GM18508 (cell line): ENCODE measurements at regions not wholly inside any gene's neighbourhood (a gene's known extent, or its start where the extent isn't known, plus 50 kb on each side); places are given as distances from the start of the nearest gene placed in this dataset.

Source experiments
- ATAC-seq: cut with Tn5 transposase; IDR thresholded peaks from one replicate; pipeline ENCODE4 v1.9.1; 2021; ENCODE audit warnings: moderate number of reproducible peaks; ENCODE audit not compliant: insufficient read depth, unreplicated experiment

DNA sequence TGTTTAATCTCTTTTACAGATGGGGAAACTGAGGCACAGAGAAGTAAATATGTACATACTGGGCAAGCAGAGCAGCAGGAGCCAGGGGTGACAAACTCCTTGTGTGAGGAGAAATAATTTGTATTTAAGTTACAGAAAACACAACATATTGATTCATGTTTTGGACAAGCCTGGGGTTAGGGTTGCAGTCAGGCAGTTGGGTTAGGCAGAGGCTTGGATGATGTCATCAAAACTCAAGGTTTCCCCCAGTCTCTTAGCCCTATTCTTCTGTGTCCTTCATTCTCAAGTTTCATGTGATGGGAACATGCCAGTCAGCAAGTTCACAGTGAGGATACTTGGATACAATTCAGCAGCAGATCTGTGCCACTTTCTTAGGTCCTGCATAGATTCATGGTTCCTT lies 181.4 kb downstream of the CXCL12 start:
- ATAC-seq = no peak

DNA sequence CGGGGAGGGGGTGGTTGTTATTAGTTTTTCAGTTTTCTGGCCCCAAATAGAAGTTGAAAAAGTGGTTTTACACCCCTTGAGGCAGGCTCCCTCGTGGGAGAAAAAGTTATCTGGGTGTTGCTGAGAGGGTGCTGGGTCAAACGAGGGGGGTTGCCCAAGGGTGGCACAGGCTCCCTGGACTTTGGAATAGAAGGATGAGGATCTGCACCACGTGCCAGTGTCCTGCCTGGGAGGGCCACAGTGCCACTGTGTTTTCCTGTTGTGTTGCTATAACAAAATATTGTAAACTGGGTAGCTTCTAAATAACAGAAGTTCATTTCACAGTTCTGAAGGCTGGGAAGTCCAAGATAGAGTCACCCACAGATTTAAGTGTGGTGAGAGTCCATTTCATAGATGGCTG lies 181.9 kb downstream of the CXCL12 start:
- no peak for ATAC-seq

DNA sequence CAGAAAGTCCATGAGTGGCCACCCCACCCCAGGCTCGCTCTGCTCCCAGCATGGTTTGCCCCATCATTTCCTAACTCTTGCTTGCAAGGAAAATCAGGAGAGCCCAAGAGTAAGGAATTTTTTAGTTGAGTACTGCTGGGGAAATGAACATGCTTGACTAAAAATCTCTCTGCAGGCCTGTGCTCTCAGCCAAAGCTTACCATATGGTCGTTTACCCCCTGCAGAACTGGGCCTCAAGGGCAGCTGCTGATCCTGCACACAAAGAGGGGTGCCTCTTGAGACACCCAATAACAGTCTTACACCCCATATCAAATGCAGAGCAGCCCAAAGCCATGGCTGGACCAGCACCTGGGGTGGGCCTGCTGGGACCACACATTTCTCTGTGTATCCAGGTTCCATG lies 183.2 kb downstream of the CXCL12 start:
- ATAC-seq = no peak

DNA sequence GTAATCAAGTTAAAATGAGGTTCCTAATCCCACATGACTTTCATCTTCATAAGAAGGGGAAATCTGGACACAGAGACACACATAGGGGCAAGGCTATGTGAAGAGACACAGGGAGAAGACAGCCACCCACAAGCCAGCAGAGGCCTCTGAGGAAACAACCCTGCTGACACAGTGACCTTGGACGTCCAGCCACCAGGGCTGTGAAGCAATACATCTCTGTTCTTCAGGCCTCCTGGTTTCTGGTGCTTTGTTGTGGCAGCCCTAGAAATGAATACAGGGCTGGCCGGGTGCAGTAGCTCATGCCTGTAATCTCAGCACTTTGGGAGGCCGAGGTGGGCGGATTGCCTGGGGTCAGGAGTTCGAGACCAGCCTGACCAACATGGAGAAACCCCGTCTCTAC lies 183.9 kb downstream of the CXCL12 start:
- no peak for ATAC-seq

DNA sequence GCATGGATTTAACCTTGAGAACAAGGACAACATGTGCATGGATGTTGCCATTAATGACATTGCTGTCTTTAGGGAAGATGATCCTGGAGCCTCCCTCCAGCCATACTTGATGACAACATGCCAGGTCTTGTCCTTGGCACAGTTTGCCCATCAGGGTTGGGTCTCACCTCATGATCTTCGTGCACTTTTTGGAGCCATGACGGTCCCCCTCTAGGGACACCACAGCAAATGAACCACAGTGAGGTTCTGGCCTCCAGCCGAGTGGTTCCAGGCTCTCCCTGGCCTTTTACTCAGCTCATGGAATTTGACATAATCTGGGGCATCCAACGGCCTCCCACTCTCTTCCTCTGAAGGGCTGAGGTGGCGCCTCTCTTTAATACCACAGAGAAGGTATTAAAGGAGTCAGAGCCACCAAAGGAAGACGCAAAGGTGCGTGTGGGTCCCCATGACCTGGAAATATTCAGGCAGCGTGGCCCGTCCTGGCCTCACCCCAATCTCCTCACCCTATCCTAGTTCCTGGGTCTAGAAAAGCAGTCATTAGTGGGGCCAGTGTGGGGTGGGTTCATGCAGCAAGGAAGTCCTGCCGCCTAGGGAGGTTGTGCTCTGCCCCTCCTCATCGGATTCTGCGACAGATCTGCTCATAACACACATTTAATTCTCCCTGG lies 184.8 kb downstream of the CXCL12 start:
- ATAC-seq = no peak

DNA sequence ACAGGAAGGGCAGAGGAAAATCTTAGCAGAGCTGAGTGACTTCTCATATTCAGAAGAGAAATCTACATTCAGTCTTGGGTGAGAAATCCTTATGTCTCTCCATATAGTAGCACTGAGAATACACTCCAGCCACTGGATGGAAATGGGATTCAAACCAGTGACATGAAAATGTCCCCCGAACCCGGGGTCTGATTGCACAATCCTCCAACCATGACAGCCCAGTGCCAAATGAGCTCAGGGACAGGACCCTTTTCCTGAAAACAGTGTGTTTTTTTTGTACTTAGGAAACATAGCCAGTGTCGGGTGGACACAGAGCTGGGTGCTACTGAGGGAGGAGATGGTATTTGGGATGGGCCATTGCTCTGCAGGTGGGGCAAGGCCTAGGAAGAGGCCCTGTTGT lies 185.6 kb downstream of the CXCL12 start:
- no peak for ATAC-seq

DNA sequence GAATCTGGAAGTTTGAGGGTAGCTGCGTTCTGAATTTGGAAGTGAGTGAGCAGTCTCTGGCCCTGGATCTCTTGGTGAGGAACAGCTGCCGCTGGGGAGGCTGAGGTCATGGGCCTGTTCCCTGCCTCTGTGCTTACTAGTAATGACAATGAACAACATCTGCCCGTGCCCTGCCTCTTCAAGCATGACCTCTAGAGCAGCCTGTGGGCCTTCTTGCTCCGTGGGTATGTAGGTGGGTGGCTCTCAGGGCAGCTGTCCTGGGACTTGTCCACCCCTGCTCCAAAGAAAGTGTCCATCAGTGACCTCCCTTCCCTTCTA lies 186.2 kb downstream of the CXCL12 start:
- no peak for ATAC-seq

DNA sequence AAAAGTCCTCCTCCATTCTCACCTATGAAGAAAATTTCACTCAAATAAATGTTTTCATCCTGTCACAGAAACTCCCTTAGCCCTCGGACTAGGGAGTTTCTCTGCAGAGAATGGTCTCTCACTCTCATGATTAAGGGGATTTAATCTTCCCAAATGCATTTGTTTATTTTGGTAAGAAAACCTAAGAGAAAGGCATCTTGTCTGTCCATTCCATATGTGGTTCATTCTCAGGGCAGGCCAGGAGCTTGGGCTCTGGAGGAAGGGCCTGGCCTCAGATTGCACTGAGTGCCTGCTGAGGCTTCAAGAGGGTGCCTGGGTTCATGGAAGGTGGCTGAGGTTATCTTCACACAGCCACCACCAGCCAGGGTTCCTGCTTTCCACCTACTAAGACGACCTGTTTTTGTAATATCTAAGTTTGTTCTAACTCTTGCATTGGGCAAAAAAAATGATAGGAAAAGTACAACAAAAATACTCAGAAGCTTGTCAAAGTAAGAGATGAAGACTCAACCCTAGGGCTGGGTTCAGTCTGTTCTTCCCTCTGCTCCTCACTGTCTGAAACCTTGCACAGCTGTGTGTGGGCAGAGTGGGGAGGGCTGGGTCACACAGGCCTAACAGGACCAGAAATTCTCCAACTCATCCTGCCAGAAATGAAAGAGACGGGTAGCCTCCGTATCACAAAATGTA lies 186.7 kb downstream of the CXCL12 start:
- no peak for ATAC-seq

DNA sequence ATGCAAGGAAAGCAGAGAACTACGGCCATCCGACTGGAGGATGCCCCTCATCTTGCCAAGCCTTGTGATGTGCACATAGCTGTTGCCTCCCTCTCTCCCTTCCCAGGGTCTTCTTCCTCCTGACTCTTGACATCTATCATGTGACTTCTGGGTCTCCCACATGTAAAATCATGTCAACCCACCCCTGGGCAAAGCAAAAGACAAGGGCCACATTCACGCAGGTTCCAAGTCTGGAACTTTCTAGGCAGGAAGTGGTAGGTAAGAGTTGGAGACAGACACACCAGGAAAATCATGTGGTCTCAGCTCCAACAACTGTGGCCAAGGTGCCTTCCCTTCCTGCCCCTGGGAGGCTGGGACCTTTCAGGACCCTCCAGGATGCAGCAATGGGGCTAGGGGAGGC lies 187.3 kb downstream of the CXCL12 start:
- ATAC-seq = no peak

DNA sequence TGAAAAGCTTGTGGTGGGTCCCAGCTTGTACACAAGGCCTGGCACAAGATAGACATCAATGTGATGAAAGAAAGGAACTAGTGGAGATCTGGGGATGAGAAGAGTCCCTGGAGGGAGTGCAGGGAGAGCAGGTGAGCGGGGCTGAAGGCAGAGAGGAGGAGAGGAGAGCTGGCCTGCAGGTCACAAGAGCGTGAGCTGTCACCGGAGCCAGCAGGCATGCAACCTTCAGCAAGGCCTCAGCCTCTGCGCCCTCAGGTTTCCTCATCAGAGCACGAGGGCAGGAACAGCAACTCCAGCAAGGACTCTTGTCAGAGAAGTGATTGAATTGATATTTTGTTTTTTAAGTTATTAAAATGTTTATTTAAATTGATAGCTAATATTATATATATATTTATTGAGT lies 188.6 kb downstream of the CXCL12 start:
- no peak for ATAC-seq

DNA sequence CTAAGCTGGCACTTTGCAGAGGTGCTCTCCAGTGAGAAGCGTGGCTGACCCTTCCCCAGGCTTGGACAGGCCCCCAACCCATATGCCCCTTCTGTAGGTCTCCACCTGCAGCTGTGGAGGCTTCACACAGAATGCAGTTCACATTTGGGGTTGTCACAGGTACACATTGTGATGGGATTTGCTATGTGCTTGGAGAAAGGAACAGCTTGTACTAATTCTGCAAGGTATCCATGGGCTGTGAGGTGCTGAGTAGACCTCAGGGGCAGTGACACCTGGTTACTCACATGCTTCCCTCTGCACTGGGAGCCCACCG lies 188.9 kb downstream of the CXCL12 start:
- no peak for ATAC-seq

DNA sequence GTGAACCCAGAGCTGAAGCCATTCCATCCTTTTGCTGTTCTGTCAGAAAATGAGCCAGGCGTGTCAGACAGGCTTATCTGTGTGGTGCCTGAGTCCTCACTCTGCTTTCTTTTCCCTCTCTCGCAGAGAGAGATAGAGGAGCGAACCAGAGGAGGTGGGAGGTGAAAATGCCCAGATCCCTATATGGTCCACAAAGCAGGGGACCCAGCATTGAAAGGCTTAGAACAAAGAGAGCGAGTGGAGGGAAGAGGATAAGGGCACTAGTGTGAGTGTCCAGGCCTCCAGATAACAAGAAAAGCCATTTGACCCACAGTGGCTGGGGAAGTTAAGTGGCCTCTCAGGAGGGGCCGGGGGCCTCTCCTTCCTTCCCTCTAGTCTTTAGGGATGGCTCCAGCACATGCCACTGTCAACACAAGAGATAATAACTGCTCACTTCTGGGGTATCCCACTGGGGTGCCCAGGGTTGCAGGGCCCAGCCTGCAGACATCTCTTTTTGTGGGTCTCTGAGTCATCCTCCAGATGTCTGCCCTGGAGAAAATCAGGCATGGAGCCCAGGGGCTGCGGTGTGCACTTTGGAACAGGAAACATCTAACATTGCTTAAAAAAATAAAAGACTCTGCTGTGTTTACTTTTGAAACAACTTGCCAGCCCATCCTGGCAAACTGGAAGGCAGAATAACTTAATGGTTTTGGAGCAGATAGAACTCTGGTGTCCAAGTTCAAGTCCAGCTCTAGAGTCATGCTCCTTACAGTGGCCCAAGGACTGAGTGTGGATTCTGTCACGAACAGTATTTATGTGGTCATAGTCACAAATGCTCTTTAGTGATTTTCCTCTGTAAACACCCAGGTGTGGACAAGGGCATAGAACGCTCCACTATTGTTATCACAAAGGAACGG lies 189.5 kb downstream of the CXCL12 start:
- no peak for ATAC-seq

DNA sequence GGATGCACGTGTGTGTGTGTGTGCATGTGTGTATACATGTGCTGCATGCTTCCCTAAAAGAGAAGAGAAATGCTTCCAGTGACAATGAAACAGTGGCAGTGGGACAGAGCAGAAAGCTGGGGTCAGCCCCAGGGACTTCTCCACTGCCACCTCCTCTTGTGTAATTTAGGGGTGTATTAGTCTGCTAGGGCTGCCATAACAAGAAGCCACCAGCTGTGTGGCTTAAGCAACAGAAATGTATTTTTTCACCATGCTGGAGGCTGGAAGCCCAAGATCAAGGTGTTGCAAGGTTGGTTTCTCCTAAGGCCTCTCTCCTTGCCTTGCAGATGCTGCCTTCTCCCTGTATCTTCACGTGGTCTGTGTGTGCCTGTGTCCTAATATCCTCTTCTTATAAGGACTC lies 190.5 kb downstream of the CXCL12 start:
- ATAC-seq = no peak

DNA sequence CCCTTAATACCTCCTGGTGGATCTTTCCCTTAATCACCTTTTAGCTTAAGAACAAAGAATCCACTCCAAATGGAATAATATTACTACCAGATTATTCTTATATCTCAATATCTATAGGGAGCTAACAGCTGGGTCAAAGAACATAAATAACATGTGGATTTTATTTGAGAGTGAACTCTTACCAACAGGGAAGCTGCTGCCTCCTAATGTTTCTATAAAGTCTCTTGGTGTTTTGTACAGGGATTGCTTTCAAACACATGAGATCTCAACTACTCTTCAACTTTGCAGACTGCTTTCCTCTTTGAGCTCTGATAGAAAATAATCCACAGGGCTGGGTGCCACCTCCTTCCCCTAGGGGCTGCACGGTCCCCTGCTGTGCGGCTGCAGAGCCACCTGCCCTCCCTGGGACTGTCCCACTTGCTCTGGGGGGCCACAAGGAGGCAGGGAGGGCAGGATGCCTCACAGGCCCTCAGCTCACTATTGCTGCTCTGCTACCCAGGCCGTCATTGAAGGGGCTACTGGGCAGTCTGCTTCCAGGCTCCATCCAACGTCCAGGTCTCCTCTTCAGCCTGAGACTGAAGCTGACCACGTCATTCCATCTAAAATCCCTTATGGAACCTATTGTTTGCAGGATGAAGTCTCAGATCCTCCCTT lies 191.2 kb downstream of the CXCL12 start:
- ATAC-seq = no peak

DNA sequence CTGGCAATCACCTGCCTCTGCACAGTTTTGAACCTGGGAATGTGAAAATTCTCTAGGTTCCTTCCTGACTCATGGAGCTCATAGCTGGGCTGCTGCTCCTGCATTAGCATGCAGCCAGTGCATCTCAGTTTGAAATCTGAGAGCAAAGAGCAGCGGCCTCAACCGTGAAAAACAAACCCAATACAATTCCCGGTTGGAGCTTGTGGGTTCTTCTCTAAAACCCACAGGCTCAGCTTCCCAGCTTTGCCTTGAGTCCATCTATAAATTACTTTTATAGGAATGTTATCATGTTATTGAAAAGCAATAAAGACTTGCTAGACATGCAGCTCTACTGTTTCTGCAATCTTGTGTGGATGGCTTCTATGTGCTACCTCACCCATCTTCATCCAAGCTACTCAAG lies 191.7 kb downstream of the CXCL12 start:
- no peak for ATAC-seq

DNA sequence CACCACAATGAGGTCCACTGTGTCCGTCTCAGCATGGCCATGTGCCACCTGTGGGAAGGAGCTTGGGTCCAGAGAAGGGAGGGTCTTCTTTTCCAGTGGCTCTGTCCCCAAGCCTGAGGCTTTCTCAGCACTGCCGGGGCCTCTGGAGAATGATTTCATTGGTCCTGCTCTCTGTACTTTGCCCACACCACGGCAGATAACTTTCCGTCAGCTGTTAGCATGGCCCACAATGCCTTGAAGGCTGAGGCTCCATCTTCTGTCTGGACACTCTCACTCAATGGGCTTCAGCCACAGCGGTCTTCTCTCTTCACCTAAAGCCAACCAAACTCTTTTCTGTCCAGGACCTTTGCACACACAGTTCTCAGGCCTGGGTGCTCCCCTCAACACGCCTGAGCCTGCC lies 192.5 kb downstream of the CXCL12 start:
- no peak for ATAC-seq

DNA sequence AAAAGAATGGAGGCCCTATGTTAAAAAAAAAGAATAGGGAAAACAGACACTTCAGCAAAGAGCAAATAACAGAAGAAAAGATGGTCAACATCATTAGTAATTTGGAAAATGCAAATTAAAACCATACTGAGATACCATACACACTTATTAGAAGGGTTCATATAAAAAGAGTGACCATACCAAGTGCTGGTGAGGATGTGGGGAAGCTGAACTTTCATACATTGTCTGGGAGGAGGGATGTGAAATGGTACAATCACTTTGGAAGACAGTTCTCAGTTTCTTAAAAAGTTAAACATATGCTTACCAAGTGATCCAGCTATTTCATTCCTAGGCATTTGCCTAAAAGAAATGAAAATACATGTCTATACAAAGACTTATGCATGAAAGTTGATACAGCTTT lies 194.4 kb downstream of the CXCL12 start:
- no peak for ATAC-seq

DNA sequence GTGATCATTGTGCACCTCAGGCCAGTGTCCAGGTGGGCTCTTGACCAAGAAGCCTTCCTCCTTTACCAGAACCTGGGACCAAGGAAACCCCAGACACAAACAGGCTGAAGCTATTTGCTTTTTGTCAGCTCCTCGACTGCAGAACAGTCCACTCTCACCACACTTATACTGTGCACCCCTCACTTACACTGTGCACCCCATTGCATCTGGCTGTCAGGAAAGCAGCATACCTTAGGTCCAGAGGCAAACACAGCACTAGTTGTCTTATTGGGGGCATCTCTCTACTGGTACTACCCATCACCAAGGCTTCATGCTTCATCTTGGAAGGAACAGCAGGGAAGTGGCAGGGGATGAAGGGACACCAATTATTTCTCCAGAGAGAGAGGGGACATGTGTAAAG lies 198.1 kb downstream of the CXCL12 start:
- ATAC-seq = no peak

DNA sequence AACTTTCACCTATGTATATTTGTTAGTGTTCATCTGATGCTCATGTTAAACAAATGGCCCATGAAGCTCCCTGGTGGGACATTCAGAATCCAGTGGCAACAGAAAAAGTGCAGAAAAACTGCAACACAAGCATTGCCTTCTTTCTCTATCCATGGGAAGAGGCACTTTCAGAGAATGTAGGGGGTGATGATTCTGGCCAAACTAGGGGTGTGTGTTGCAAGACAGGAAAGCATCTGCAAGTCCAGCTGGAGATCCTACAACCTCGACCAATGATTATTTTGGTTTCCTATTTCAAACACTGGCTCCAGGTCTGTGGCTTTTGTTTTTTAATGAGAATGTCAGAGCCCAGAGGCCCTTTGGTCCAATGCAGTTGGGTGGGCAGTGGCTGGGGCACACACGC lies 198.7 kb downstream of the CXCL12 start:
- no peak for ATAC-seq

DNA sequence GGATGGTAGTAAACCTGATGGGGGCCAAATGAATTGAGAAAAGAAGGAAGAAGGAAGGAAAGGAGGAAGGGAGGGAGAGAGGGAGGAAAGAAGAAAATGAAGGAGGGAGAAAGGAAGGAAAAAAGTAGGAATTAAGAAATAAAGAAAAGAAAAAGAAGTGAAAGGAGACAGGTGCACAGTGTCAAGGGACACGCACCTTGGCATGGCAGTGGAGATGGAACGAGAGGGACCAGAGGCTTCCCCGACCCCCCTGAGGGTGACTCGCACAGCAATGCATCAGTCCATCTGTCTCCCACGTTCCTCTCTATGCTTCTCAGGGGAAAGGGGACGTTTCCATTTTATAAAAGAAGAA lies 199.6 kb downstream of the CXCL12 start:
- ATAC-seq = no peak

DNA sequence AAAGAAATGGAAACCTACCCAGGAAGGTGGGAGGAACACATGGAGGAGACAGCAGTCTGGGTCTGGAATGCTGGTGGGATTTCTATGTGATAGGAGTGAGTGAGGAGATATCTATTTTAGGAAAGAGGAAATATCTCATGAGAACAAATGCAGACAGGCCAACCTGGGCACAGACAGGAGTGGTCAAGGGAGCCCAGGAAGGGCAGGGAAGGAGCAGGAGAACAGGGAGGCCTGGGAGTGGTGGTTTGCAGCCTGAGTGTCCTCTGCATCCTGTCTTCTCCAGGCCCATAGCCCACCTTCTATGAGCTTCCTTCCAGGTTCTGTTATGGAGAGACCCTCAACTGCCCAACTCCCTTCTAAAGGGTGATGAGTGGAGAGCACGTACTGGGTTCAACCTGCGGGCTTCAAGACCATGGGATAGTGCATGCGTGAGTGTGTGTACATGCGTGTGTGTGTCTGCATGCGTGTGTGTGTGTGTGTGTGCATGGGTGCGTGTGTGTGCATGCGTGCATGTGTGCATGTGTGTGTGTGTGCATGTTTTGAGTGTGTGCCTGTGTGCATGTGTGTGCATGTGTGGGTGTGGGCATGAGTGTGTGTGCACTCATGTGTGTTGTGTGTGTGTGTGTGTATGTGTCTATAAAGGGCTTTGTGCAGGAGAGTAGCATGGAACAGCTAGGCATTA lies 200.1 kb downstream of the CXCL12 start:
- ATAC-seq = no peak
